ENCODE measurements at regions not wholly inside any gene's neighbourhood (a gene's known extent, or its start where the extent isn't known, plus 50 kb on each side); places are given as distances from the start of the nearest gene placed in this dataset.
"Not testable (repeated sequence)": the region's sequence is repeated elsewhere in the genome, so short reads cannot be mapped to it uniquely, and the experiment has no call there.

DNA sequence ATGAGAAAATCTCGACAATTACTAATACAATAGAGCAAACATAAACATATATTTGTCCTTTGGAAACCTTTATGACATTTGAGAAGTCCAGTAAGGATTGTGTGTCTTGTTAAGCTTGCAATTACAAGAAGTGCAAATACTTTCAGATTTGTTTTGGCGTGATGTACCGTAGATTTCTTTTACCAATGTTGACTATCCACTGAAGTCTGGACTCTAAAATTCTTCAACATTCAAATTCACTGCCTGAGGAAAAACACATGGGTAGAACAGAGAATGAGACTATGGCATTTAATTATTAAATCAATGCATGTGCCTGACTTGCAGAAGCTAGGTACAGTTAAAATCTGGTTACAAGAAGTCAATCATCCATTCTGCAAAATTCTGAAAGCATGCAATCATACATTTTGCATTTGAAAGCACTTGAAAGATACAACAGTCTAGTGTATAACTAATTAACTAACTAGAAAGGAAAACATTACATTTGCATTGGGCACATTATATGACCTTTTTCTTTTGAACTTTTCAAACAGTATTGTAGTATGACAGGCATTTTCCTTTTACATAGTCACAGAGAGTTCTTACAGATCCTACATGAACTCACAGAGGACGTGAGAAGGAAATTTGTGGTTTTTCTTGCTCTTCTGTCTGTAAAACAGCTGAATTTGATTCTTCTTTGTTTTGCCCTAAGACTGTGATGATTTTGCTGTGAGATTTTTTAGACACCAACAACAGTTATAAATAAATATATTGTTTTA, 511.1 kb upstream of the ADGRL4 start:
- Histone ChIP-seq H3K27me3 (ENCODE audit: control insufficient read depth in 2 of 2, insufficient read depth in 2 of 2, low read length in 2 of 2) (no peaks in the 10 kb centered on the region), H3K9me3 (ENCODE audit: control insufficient read depth in 2 of 2, low read length in 2 of 2) (no peaks in the 10 kb centered on the region), H3K36me3 (ENCODE audit: control insufficient read depth in 2 of 2, insufficient read depth in 2 of 2, low read length in 2 of 2) (no peaks in the 10 kb centered on the region), H3K9ac (ENCODE audit: low read depth in 1 of 2, low read length in 2 of 2) (no peak overlapping the region), H3K4me1 (ENCODE audit: control insufficient read depth in 2 of 2, insufficient read depth in 2 of 2, low read length in 2 of 2) (no peaks in the 10 kb centered on the region), H3K27ac (ENCODE audit: low read depth in 2 of 2, low read length in 2 of 2) (no peak overlapping the region), H3K4me3 (ENCODE audit: low read length in 2 of 2) (no peak overlapping the region)

DNA sequence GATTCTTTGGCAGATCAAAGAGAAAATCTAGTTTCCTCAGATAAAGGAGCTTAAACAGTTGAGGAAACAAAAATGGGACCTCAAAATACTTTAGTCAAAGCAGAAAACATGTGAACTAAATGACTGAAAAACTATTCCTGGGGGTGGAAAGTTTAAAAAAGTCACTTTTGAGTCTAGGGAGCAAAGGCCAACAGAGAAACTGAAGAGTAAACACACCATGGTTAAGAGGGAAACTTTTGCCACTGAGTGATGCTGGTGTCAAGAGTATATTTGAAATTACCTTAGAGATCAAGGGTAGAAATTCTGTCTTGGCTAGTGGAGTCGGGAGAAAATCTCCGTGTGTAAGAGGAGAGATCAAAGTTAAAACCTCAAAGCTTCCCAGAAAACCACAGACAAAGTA, 501.2 kb upstream of the ADGRL4 start:
- Histone ChIP-seq H3K27ac (ENCODE audit: low read depth in 2 of 2, low read length in 2 of 2) (no peak overlapping the region), H3K36me3 (ENCODE audit: control insufficient read depth in 2 of 2, insufficient read depth in 2 of 2, low read length in 2 of 2) (no peaks in the 10 kb centered on the region), H3K9ac (ENCODE audit: low read depth in 1 of 2, low read length in 2 of 2) (no peak overlapping the region), H3K4me3 (ENCODE audit: low read length in 2 of 2) (no peak overlapping the region), H3K27me3 (ENCODE audit: control insufficient read depth in 2 of 2, insufficient read depth in 2 of 2, low read length in 2 of 2) (no peaks in the 10 kb centered on the region), H3K4me1 (ENCODE audit: control insufficient read depth in 2 of 2, insufficient read depth in 2 of 2, low read length in 2 of 2) (no peaks in the 10 kb centered on the region), H3K9me3 (ENCODE audit: control insufficient read depth in 2 of 2, low read length in 2 of 2) (no peaks in the 10 kb centered on the region)

DNA sequence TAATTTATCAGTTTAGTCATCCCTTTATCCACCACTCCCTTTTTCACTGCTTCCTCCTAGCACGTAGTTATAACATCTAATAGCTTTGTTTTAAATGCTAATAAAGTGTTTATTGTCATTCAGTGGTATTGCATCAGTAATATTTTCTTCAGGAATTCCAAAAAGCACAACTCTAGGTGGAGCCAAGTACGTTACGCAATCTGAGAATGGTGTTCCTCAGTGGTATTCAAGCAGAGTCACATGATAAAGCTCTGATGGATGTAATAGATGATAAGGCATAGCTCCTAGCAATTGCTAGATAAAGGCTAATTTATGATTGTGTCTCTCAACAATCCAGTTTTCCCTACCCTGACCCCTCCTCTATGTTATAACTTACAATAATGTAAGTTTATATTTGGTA, 494.6 kb upstream of the ADGRL4 start:
- Histone ChIP-seq H3K4me3 (ENCODE audit: low read length in 2 of 2) (no peak overlapping the region), H3K9me3 (ENCODE audit: control insufficient read depth in 2 of 2, low read length in 2 of 2) (no peaks in the 10 kb centered on the region), H3K27ac (ENCODE audit: low read depth in 2 of 2, low read length in 2 of 2) (no peak overlapping the region), H3K36me3 (ENCODE audit: control insufficient read depth in 2 of 2, insufficient read depth in 2 of 2, low read length in 2 of 2) (no peaks in the 10 kb centered on the region), H3K27me3 (ENCODE audit: control insufficient read depth in 2 of 2, insufficient read depth in 2 of 2, low read length in 2 of 2) (no peaks in the 10 kb centered on the region), H3K9ac (ENCODE audit: low read depth in 1 of 2, low read length in 2 of 2) (no peak overlapping the region), H3K4me1 (ENCODE audit: control insufficient read depth in 2 of 2, insufficient read depth in 2 of 2, low read length in 2 of 2) (no peaks in the 10 kb centered on the region)

DNA sequence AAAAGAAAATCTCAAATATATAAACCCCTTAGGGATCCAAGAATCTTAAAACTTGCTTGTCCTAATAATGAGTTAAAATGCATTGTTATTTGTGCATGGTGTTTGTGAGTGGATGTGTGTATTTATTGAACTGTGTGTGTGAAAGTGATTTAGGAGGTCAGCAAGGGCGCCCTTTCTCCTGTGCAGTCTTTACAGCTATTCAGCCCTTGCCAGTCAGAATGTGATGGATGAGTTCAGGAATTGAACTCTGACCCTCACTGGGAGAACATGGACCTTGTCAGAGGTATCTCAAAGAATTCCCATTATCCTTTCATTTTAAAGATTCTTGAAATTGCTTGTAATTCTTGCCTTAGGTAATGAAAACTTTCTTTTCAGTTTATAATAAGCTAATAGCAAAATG, 493.0 kb upstream of the ADGRL4 start:
- no peak overlapping the region for H3K9ac ChIP-seq (ENCODE audit: low read depth in 1 of 2, low read length in 2 of 2)
- no peaks in the 10 kb centered on the region for H3K4me1 ChIP-seq (ENCODE audit: control insufficient read depth in 2 of 2, insufficient read depth in 2 of 2, low read length in 2 of 2)
- no peak overlapping the region for H3K27ac ChIP-seq (ENCODE audit: low read depth in 2 of 2, low read length in 2 of 2)
- no peak overlapping the region for H3K4me3 ChIP-seq (ENCODE audit: low read length in 2 of 2)
- no peaks in the 10 kb centered on the region for H3K27me3 ChIP-seq (ENCODE audit: control insufficient read depth in 2 of 2, insufficient read depth in 2 of 2, low read length in 2 of 2)
- no peaks in the 10 kb centered on the region for H3K9me3 ChIP-seq (ENCODE audit: control insufficient read depth in 2 of 2, low read length in 2 of 2)
- H3K36me3 ChIP-seq (ENCODE audit: control insufficient read depth in 2 of 2, insufficient read depth in 2 of 2, low read length in 2 of 2), result no peaks in the 10 kb centered on the region

DNA sequence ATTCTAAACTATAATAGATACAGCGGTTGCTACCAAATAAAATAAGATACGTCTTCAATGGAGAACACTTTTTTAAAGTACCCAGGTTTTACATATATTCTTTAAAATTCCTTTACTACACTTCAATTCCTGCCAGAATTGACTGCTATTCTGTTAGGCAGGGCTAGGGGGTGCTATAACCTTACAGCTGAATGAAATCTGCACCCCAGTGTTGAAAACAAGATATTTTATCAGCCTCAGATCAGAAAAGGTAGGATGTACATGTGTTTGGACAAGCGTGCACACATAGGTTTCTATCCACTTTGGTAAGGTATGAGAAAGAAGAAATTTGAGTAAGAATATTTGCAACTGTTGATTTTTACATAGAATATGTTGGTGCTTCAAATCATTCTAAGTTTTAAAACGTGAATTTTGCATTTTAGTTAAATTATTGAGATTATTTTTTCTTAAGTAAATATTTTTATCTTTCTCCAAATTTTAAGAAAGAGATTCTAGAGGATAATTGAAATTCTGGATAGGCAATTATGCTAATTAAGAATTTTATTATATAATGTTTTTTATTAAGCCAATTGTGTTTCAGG, 490.8 kb upstream of the ADGRL4 start:
- no peak overlapping the region for H3K4me3 ChIP-seq (ENCODE audit: low read length in 2 of 2)
- no peak overlapping the region for H3K27ac ChIP-seq (ENCODE audit: low read depth in 2 of 2, low read length in 2 of 2)
- H3K36me3 ChIP-seq (ENCODE audit: control insufficient read depth in 2 of 2, insufficient read depth in 2 of 2, low read length in 2 of 2), result no peaks in the 10 kb centered on the region
- H3K9ac ChIP-seq (ENCODE audit: low read depth in 1 of 2, low read length in 2 of 2), result no peak overlapping the region
- H3K4me1 ChIP-seq (ENCODE audit: control insufficient read depth in 2 of 2, insufficient read depth in 2 of 2, low read length in 2 of 2), result no peaks in the 10 kb centered on the region
- H3K27me3 ChIP-seq (ENCODE audit: control insufficient read depth in 2 of 2, insufficient read depth in 2 of 2, low read length in 2 of 2), result no peaks in the 10 kb centered on the region
- H3K9me3 ChIP-seq (ENCODE audit: control insufficient read depth in 2 of 2, low read length in 2 of 2), result no peaks in the 10 kb centered on the region

DNA sequence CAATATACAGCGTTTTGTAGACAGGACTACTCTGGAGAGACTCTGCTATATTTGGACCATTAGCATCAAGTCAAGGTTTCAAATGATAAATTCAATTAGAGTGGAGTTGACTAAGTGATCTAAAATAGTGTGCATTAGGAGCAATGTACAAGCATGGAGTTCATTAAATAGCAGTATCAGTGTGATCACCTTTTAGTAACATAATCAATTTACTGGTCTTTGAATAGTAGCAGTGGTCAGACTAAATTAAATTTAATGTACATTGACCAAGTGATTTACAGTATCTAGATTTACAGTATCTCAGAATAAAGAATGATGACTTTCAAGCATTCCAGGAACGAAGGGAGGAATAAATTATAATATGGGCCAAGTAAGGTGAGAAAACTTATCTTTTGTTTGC, 489.6 kb upstream of the ADGRL4 start:
- H3K27me3 ChIP-seq (ENCODE audit: control insufficient read depth in 2 of 2, insufficient read depth in 2 of 2, low read length in 2 of 2), result no peaks in the 10 kb centered on the region
- no peaks in the 10 kb centered on the region for H3K9me3 ChIP-seq (ENCODE audit: control insufficient read depth in 2 of 2, low read length in 2 of 2)
- H3K36me3 ChIP-seq (ENCODE audit: control insufficient read depth in 2 of 2, insufficient read depth in 2 of 2, low read length in 2 of 2), result no peaks in the 10 kb centered on the region
- H3K4me1 ChIP-seq (ENCODE audit: control insufficient read depth in 2 of 2, insufficient read depth in 2 of 2, low read length in 2 of 2), result no peaks in the 10 kb centered on the region
- no peak overlapping the region for H3K4me3 ChIP-seq (ENCODE audit: low read length in 2 of 2)
- H3K9ac ChIP-seq (ENCODE audit: low read depth in 1 of 2, low read length in 2 of 2), result no peak overlapping the region
- no peak overlapping the region for H3K27ac ChIP-seq (ENCODE audit: low read depth in 2 of 2, low read length in 2 of 2)

DNA sequence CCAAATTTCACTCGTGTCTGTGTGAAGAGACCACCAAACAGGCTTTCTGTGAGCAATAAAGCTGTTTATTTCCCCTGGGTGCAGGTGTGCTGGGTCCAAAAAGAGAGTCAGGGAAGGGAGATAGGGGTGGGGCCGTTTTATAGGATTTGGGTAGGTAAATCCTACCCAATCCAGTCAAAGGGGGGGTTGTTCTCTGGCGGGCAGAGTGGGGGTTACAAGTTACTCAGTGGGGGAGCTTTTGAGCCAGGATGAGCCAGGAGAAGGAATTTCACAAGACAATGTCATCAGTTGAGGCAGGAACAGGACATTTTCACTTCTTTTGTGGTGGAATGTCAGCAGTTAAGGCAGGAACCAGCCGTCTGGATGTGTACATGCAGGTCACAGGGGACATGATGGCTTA, 487.2 kb upstream of the ADGRL4 start:
- not testable (repeated sequence) for H3K27ac ChIP-seq (ENCODE audit: low read depth in 2 of 2, low read length in 2 of 2); H3K36me3 ChIP-seq (ENCODE audit: control insufficient read depth in 2 of 2, insufficient read depth in 2 of 2, low read length in 2 of 2); H3K9me3 ChIP-seq (ENCODE audit: control insufficient read depth in 2 of 2, low read length in 2 of 2); H3K4me3 ChIP-seq (ENCODE audit: low read length in 2 of 2); H3K4me1 ChIP-seq (ENCODE audit: control insufficient read depth in 2 of 2, insufficient read depth in 2 of 2, low read length in 2 of 2); H3K27me3 ChIP-seq (ENCODE audit: control insufficient read depth in 2 of 2, insufficient read depth in 2 of 2, low read length in 2 of 2); H3K9ac ChIP-seq (ENCODE audit: low read depth in 1 of 2, low read length in 2 of 2)

DNA sequence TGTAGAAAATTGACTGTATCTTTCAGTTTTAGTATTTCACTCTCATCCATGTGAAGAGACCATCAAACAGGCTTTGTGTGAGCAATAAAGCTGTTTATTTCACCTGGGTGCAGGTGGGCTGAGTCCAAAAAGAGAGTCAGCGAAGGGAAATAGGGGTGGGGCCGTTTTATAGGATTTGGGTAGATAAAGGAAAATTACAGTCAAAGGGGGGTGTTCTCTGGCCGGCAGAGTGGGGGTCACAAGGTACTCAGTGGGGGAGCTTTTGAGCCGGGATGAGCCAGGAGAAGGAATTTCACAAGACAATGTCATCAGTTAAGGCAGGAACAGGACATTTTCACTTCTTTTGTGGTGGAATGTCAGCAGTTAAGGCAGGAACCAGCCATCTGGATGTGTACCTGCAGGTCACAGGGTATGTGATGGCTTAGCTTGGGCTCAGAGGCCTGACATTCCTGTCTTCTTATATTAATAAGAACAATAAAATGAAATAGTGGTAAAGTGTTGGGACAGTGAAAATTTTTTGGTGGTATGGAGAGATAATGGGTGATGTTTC, 482.1 kb upstream of the ADGRL4 start:
- not testable (repeated sequence) for H3K4me3 ChIP-seq (ENCODE audit: low read length in 2 of 2); H3K9me3 ChIP-seq (ENCODE audit: control insufficient read depth in 2 of 2, low read length in 2 of 2); H3K27me3 ChIP-seq (ENCODE audit: control insufficient read depth in 2 of 2, insufficient read depth in 2 of 2, low read length in 2 of 2); H3K9ac ChIP-seq (ENCODE audit: low read depth in 1 of 2, low read length in 2 of 2); H3K27ac ChIP-seq (ENCODE audit: low read depth in 2 of 2, low read length in 2 of 2); H3K4me1 ChIP-seq (ENCODE audit: control insufficient read depth in 2 of 2, insufficient read depth in 2 of 2, low read length in 2 of 2); H3K36me3 ChIP-seq (ENCODE audit: control insufficient read depth in 2 of 2, insufficient read depth in 2 of 2, low read length in 2 of 2)

DNA sequence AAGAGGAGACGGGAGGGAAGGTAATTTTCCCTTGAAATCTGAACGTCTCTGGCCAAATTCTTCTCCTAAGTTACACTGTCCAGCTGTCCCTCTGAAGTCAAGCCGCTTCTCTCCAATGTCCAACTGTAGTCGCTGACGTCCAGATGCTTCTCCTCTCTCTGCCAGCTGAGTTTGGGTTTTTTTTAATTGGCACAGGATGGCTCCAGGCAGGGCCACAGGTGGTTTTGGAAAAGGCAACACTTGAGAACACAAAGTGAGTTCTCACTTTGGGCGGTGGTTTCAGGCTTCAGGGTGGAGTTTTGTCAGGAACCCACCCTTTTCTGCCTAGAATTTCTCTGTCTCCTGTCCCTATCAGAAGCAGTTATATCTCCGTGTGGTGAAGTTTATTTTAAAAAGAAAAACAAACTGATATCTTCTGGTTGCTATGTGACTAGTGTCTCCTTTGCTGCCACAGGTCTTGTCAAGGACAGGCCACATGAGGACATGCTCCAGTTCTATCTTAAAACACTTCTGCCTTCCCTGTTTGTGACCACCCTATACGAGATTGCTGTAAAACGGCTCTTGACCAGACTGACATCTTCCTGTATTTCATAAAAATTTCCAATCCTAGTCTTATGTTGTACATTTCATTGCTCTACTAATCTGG, 472.3 kb upstream of the ADGRL4 start:
- H3K9ac ChIP-seq (ENCODE audit: low read depth in 1 of 2, low read length in 2 of 2), result no peak overlapping the region
- H3K27ac ChIP-seq (ENCODE audit: low read depth in 2 of 2, low read length in 2 of 2), result no peak overlapping the region
- H3K36me3 ChIP-seq (ENCODE audit: control insufficient read depth in 2 of 2, insufficient read depth in 2 of 2, low read length in 2 of 2), result no peaks in the 10 kb centered on the region
- no peak overlapping the region for H3K4me3 ChIP-seq (ENCODE audit: low read length in 2 of 2)
- H3K4me1 ChIP-seq (ENCODE audit: control insufficient read depth in 2 of 2, insufficient read depth in 2 of 2, low read length in 2 of 2), result no peaks in the 10 kb centered on the region
- H3K27me3 ChIP-seq (ENCODE audit: control insufficient read depth in 2 of 2, insufficient read depth in 2 of 2, low read length in 2 of 2), result no peaks in the 10 kb centered on the region
- H3K9me3 ChIP-seq (ENCODE audit: control insufficient read depth in 2 of 2, low read length in 2 of 2), result no peaks in the 10 kb centered on the region

DNA sequence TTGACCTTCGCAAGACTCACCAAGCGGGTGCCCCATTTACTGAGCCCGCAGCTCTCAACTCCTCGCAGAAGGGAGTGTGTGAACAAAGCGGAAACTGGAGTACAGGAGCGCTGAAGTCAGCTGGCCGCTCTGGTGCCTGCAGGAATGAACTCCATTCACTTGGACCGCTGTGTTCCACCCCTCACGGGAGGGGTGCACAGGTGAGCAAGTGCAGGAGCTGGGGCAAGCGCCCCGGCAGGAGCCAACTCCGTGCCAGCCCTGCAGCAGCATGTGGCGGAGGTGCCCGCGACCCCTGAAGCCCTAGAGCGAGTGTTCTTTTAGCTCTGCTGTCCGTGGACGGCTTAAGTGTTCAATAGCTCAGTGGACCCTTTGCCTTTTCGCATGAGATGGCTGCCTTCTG, 471.6 kb upstream of the ADGRL4 start:
- Histone ChIP-seq H3K9me3 (ENCODE audit: control insufficient read depth in 2 of 2, low read length in 2 of 2) (no peaks in the 10 kb centered on the region), H3K9ac (ENCODE audit: low read depth in 1 of 2, low read length in 2 of 2) (no peak overlapping the region), H3K27ac (ENCODE audit: low read depth in 2 of 2, low read length in 2 of 2) (no peak overlapping the region), H3K36me3 (ENCODE audit: control insufficient read depth in 2 of 2, insufficient read depth in 2 of 2, low read length in 2 of 2) (no peaks in the 10 kb centered on the region), H3K27me3 (ENCODE audit: control insufficient read depth in 2 of 2, insufficient read depth in 2 of 2, low read length in 2 of 2) (no peaks in the 10 kb centered on the region), H3K4me1 (ENCODE audit: control insufficient read depth in 2 of 2, insufficient read depth in 2 of 2, low read length in 2 of 2) (no peaks in the 10 kb centered on the region), H3K4me3 (ENCODE audit: low read length in 2 of 2) (no peak overlapping the region)
